Limb (tissue), 2 donors: ENCODE measurements at regions not wholly inside any gene's neighbourhood (a gene's known extent, or its start where the extent isn't known, plus 50 kb on each side); places are given as distances from the start of the nearest gene placed in this dataset.

Experiments used
- DNase-seq, 2 donors: peaks; one replicate each; pipeline ENCODE4 v3.0.0-alpha.2; 2016; ENCODE audit errors: extremely low spot score in 2 of 2

GRCh38 chr3:81439108-81439507 is 322.3 kb downstream of the GBE1 start:
- no peak for DNase-seq

GRCh38 chr3:81437683-81438082 is 323.8 kb downstream of the GBE1 start:
- no peak for DNase-seq

- no peak for DNase-seq
These were observed 325.3 kb downstream of the GBE1 start for GRCh38 chr3:81436182-81436581.

- no peak for DNase-seq
These were observed 326.4 kb downstream of the GBE1 start for GRCh38 chr3:81435050-81435449.

- DNase-seq = no peak
These were observed 327.3 kb downstream of the GBE1 start for GRCh38 chr3:81434161-81434560.

GRCh38 chr3:81433675-81434074 is 327.8 kb downstream of the GBE1 start:
- DNase-seq = no peak

- DNase-seq = no peak
These were observed 329.0 kb downstream of the GBE1 start for GRCh38 chr3:81432456-81432855.

GRCh38 chr3:81426826-81427577 is 334.4 kb downstream of the GBE1 start:
- no peak for DNase-seq

GRCh38 chr3:81425198-81425868 is 336.1 kb downstream of the GBE1 start:
- DNase-seq = no peak

- peak in 1 of 2 donors; percentile 54 for DNase-seq
These were observed 342.2 kb downstream of the GBE1 start for GRCh38 chr3:81419228-81419627.

GRCh38 chr3:81416812-81417211 is 344.6 kb downstream of the GBE1 start:
- no peak for DNase-seq

- DNase-seq = no peak
These were observed 355.1 kb downstream of the GBE1 start for GRCh38 chr3:81406318-81406717.

- DNase-seq = no peak
These were observed 365.5 kb downstream of the GBE1 start for GRCh38 chr3:81395739-81396513.

- DNase-seq = no peak
These were observed 366.6 kb downstream of the GBE1 start for GRCh38 chr3:81394651-81395524.

GRCh38 chr3:81393251-81393650 is 368.2 kb downstream of the GBE1 start:
- peak in 1 of 2 donors; percentile 19 for DNase-seq

GRCh38 chr3:81390796-81391195 is 370.6 kb downstream of the GBE1 start:
- no peak for DNase-seq

GRCh38 chr3:81388191-81388590 is 373.3 kb downstream of the GBE1 start:
- no peak for DNase-seq

GRCh38 chr3:81382470-81382869 is 379.0 kb downstream of the GBE1 start:
- DNase-seq = no peak

GRCh38 chr3:81380234-81380633 is 381.2 kb downstream of the GBE1 start:
- no peak for DNase-seq

GRCh38 chr3:81378552-81379293 is 382.7 kb downstream of the GBE1 start:
- no peak for DNase-seq

- DNase-seq = no peak
These were observed 385.5 kb downstream of the GBE1 start for GRCh38 chr3:81375921-81376320.
